Epithelial cell of esophagus (primary cell): ENCODE measurements at regions not wholly inside any gene's neighbourhood (a gene's known extent, or its start where the extent isn't known, plus 50 kb on each side); places are given as distances from the start of the nearest gene placed in this dataset.
A peak's percentile ranks its signal among the peaks of the same experiment; 100 is the strongest.

Experiments
- DNase-seq: peaks from one replicate; pipeline ENCODE4 v3.0.0; 2010; ENCODE audit warnings: low read depth
- H3K4me3 ChIP-seq: 2 replicates; pipeline ENCODE4 v1.5.1; 2011; ENCODE audit warnings: mild to moderate bottlenecking, low read length, control low read depth
- CTCF ChIP-seq: IDR thresholded peaks from 2 replicates; pipeline ENCODE4 v1.5.1; 2011; ENCODE audit warnings: low read depth, mild to moderate bottlenecking, low read length, control low read depth, inconsistent platforms; ENCODE audit not compliant: insufficient read depth; ENCODE audit errors: missing control alignments

GRCh38 chr5:97762483-97762882 lies 579.4 kb upstream of the RIOK2 start:
- H3K4me3 ChIP-seq, result no peak overlapping the region
- DNase-seq, result no peak
- TF ChIP-seq CTCF, result no peak

GRCh38 chr5:97764700-97765099 lies 581.7 kb upstream of the RIOK2 start:
- no peak overlapping the region for H3K4me3 ChIP-seq
- peak; percentile 89 for DNase-seq
- TF ChIP-seq CTCF, result no peak

- no peak for DNase-seq
- no peak overlapping the region for H3K4me3 ChIP-seq
- no peak for TF ChIP-seq CTCF
These were observed 595.4 kb upstream of the RIOK2 start for GRCh38 chr5:97778451-97778850.

- TF ChIP-seq CTCF, result no peak
- no peak for DNase-seq
- no peak overlapping the region for H3K4me3 ChIP-seq
These were observed 605.3 kb upstream of the RIOK2 start for GRCh38 chr5:97788369-97788768.

- TF ChIP-seq CTCF, result no peak
- no peak for DNase-seq
These were observed 615.0 kb upstream of the RIOK2 start for GRCh38 chr5:97797994-97798451.

GRCh38 chr5:97801461-97801860 lies 618.4 kb upstream of the RIOK2 start:
- no peak for TF ChIP-seq CTCF
- no peak overlapping the region for H3K4me3 ChIP-seq
- DNase-seq, result no peak

More at GRCh38 chr5:97797994-97798451, 615.0 kb upstream of the RIOK2 start:
- H3K4me3 ChIP-seq, result no peak overlapping the region

GRCh38 chr5:97820138-97820537 lies 637.1 kb upstream of the RIOK2 start:
- no peak for TF ChIP-seq CTCF
- no peak overlapping the region for H3K4me3 ChIP-seq
- no peak for DNase-seq
